HL-60 (cell line): ENCODE measurements at regions not wholly inside any gene's neighbourhood (a gene's known extent, or its start where the extent isn't known, plus 50 kb on each side); places are given as distances from the start of the nearest gene placed in this dataset.

Experiments
- DNase-seq, 2 experiments: peaks; one replicate each; pipeline ENCODE4 v3.0.0-alpha.2; 2010 to 2020; ENCODE audit warnings: low read depth in 1 of 2, low spot score in 1 of 2
- H3K27ac ChIP-seq: fragments of 250-450 bp; sonication (Bioruptor Pico); replicated peaks from 2 replicates; pipeline ENCODE4 v1.5.1; 2020; ENCODE audit warnings: mild to moderate bottlenecking, moderate library complexity
- H3K27me3 ChIP-seq: fragments of 250-450 bp; sonication (Bioruptor Pico); 2 replicates; pipeline ENCODE4 v1.5.1; 2021; ENCODE audit warnings: mild to moderate bottlenecking, moderate library complexity; ENCODE audit not compliant: insufficient read depth, poor library complexity, severe bottlenecking
- H3K4me3 ChIP-seq: replicated peaks from 2 replicates; pipeline ENCODE4 v1.5.1; 2011; ENCODE audit warnings: mild to moderate bottlenecking, control low read depth, low read length; ENCODE audit not compliant: insufficient read depth
- GABPA ChIP-seq: IDR thresholded peaks from 2 replicates; pipeline ENCODE4 v1.6.1; 2012; ENCODE audit warnings: low read depth
- POLR2AphosphoS5 ChIP-seq: IDR thresholded peaks from 2 replicates; pipeline ENCODE4 v1.6.1; 2012; ENCODE audit warnings: low read depth
- REST ChIP-seq: IDR thresholded peaks from 2 replicates; pipeline ENCODE4 v1.6.1; 2012; ENCODE audit warnings: low read depth; ENCODE audit not compliant: insufficient replicate concordance
- SPI1 ChIP-seq: IDR thresholded peaks from 2 replicates; pipeline ENCODE4 v1.6.1; 2012; ENCODE audit warnings: low read depth, mild to moderate bottlenecking, borderline replicate concordance
- TF ChIP-seq, protein P1 (sequence below): IDR thresholded peaks from one replicate; pipeline ENCODE4 v1.5.1; 2011; ENCODE audit warnings: low read length, control low read depth, inconsistent platforms; ENCODE audit not compliant: insufficient read depth

- H3K27ac ChIP-seq = no peak overlapping the region
- TF ChIP-seq, protein P1, sequence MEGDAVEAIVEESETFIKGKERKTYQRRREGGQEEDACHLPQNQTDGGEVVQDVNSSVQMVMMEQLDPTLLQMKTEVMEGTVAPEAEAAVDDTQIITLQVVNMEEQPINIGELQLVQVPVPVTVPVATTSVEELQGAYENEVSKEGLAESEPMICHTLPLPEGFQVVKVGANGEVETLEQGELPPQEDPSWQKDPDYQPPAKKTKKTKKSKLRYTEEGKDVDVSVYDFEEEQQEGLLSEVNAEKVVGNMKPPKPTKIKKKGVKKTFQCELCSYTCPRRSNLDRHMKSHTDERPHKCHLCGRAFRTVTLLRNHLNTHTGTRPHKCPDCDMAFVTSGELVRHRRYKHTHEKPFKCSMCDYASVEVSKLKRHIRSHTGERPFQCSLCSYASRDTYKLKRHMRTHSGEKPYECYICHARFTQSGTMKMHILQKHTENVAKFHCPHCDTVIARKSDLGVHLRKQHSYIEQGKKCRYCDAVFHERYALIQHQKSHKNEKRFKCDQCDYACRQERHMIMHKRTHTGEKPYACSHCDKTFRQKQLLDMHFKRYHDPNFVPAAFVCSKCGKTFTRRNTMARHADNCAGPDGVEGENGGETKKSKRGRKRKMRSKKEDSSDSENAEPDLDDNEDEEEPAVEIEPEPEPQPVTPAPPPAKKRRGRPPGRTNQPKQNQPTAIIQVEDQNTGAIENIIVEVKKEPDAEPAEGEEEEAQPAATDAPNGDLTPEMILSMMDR = no peak
- TF ChIP-seq SPI1 = no peak
- no peak for TF ChIP-seq REST
- no peak for TF ChIP-seq POLR2AphosphoS5
- no peak for TF ChIP-seq GABPA
- DNase-seq = no peak
- no peak overlapping the region for H3K4me3 ChIP-seq
- no peaks in the 10 kb centered on the region for H3K27me3 ChIP-seq
Measured at GRCh38 chr2:167365216-167365615, 476.9 kb downstream of the XIRP2 start.

DNA sequence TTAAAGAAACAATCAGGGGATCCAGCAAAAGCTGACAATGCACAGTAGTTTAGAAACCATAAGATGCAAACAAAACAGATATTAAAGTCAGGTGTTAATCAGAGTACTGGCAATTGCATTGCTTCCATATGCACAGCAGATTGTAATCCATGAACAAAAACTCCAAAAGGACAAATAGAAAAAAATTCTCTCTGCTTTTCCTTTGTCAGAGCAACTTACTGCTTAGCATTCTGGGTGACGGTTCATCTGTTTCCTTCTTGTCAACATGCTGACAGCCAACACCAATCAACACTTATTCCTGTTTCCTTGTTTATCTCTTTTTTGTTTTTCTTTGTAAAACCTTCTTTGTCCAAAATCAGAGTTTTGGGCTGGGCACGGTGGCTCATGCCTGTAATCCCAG lies 473.1 kb downstream of the XIRP2 start:
- H3K27me3 ChIP-seq = no peaks in the 10 kb centered on the region
- no peak overlapping the region for H3K27ac ChIP-seq
- TF ChIP-seq REST (no peak), GABPA (no peak), SPI1 (no peak), POLR2AphosphoS5 (no peak)
- TF ChIP-seq, protein P1 = no peak
- no peak for DNase-seq
- no peak overlapping the region for H3K4me3 ChIP-seq

- Histone ChIP-seq H3K4me3 (no peak overlapping the region), H3K27me3 (no peaks in the 10 kb centered on the region), H3K27ac (no peak overlapping the region)
- DNase-seq = no peak
- TF ChIP-seq POLR2AphosphoS5 = no peak
- no peak for TF ChIP-seq REST
- TF ChIP-seq GABPA = no peak
- TF ChIP-seq SPI1 = no peak
- TF ChIP-seq, protein P1 = no peak
Measured at GRCh38 chr2:167355821-167356220, 467.5 kb downstream of the XIRP2 start.
